ENCODE measurements at regions not wholly inside any gene's neighbourhood (a gene's known extent, or its start where the extent isn't known, plus 50 kb on each side); places are given as distances from the start of the nearest gene placed in this dataset.

DNA sequence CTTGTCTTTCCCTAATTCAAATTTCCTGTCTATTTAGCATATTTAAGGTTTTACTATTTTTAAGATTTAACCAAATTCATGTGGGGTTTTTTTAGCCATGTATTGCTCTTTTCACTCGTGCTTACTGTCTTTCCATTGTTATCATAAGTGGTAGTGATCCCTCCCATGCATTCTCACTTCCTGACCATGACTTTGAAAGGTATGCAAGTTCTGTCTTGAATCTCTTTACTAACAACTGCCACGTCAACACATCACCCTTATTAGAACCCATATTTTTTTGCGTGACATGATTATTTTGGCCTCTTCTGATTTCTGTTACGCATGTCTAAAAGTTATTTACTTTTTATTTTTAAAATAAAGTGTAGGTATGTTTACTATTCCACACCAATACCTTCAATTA is 94.7 kb upstream of the CDH6 start:
- no peak for DNase-seq

GRCh38 chr5:31097851-31098250 is 95.6 kb upstream of the CDH6 start:
- no peak for DNase-seq

- DNase-seq = peak in 5 of 51 donors; percentile 1 to 9 (median 2)
Observed at GRCh38 chr5:31096238-31096865, 97.1 kb upstream of the CDH6 start.

DNA sequence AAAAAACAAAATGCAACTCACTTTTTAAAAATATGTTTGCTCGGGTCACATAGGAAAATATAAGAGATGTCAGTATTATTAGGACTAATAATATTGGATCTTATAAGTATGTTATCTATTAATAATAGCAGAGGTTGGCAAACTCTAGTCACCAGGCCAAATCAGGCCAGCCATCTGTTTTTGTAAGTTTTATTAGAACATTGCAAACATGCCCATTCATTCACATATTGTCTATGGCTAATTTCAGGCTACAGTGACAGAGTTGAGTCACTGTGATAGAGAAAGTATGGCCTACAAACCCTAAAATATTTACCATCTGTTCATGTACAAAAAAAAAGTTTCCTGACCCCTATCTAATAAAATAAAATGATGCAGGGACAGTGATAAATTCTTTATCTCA is 97.7 kb upstream of the CDH6 start:
- no peak for DNase-seq

- DNase-seq = no peak
Observed at GRCh38 chr5:31091501-31091900, 102.0 kb upstream of the CDH6 start.

- no peak for DNase-seq
Observed at GRCh38 chr5:31090467-31090866, 103.0 kb upstream of the CDH6 start.

- no peak for DNase-seq
Observed at GRCh38 chr5:31086839-31087415, 106.6 kb upstream of the CDH6 start.

DNA sequence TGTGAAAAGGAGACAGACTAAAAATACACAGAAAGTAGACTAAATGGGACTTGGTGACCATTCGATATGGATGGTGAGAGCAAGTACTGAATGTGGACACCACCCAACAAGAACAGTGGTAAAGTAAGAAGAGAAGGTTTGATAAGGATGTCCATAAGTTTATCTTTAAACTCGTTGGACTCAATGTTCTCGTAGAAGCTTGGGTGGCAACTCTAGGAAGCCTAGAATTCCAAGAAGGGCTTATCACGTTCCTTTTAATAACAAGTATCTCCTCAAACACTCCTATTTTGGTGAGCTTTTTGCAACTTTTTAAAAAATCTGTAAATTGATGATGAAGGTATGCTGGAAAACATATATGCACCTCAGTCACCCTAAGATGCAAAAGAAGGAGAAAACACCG is 108.6 kb upstream of the CDH6 start:
- no peak for DNase-seq

DNA sequence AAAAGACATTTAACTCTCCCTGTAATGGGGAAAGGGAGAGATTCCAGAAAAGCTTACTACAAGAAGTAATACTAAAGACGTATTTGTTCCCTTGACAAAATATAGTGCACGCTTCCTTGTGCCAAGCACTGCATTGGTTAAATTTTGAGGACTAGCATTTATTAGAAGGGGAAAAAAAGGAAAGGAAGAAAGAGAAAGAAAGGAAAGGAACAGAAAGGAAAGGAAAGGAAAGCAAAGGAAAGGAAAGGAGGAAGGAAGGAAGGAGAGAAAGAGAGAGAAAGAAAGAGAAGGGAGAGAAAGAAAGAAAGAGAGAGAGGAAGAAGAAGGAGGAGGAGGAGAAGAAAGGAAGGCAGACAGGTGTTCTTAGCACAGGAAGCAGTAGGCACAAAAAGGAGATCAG is 110.1 kb upstream of the CDH6 start:
- DNase-seq = no peak

GRCh38 chr5:31079668-31080067 is 113.8 kb upstream of the CDH6 start:
- no peak for DNase-seq

- no peak for DNase-seq
Observed at GRCh38 chr5:31078956-31079355, 114.5 kb upstream of the CDH6 start.

DNA sequence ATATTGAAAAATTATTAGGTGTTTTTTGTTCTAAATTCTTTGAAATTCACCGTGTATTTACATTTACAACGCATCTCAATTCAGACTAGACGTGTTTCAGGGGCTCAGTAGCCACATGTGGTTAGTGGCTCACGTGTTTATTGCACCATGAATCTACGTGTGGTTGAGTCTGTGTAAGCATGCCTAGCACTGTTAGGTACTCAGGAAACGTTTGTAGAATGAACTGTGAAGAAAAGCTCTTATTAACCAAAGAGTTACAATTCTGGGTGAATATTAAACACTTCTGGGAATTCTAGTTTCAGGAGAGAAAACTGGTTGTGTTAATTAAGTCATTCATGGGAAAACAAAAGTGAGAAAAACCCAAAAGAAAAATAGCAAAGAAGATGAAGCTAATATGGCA is 117.5 kb upstream of the CDH6 start:
- DNase-seq = no peak

GRCh38 chr5:31068287-31068686 is 125.2 kb upstream of the CDH6 start:
- no peak for DNase-seq

- DNase-seq = no peak
Observed at GRCh38 chr5:31066655-31067328, 126.7 kb upstream of the CDH6 start.

- no peak for DNase-seq
Observed at GRCh38 chr5:31064215-31064614, 129.3 kb upstream of the CDH6 start.

DNA sequence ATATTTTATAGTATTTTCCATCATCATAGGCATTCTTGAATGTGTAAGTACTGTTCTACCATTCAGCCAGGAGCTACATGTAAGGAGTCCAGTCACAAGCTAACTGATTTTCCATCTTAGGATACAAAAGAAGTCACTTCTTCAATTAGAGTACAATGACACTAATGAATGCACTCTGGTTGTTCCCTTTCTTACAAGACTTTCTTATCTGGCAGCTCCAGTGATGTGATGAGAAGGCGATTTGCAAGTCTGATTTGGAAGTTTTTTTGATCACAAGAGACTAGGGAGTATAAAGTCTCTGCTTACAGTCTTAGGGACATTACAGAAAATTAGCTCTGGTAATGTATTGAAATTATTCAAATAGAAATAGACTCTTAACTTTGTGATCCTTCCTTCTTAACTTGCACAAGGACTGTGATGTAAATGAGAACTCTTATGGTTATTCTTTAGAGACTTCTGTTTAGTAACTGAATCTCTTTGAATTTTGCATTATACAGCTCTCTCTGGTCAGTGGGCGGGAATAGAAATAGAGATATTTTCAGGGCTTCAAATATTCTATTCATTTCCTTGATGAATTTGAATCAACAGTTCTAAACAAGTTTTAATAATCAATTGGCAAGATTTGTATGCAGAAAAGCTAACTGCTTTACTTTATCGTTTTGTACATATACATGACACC is 130.4 kb upstream of the CDH6 start:
- DNase-seq = no peak

DNA sequence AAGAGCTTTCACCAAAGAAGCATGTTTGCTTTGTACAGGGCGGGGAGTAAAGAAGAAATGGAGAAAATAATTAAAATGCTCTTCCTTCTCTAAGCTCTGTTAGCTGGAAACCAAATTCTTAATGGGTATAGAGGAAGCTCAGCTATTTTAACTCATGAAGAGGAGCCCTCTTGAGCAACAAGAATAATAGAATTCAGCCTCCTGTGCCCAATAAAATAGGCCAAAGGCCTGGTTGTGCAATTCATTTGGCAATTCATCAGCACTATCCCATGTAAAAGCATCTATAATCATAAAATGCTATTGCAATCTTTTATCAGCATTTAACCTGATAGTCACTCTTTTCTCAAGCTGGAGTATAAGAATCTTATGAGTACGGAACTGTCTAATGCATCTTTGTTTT is 133.6 kb upstream of the CDH6 start:
- no peak for DNase-seq

GRCh38 chr5:31054453-31054852 is 139.0 kb upstream of the CDH6 start:
- no peak for DNase-seq

- DNase-seq = no peak
Observed at GRCh38 chr5:31052937-31053658, 140.4 kb upstream of the CDH6 start.

DNA sequence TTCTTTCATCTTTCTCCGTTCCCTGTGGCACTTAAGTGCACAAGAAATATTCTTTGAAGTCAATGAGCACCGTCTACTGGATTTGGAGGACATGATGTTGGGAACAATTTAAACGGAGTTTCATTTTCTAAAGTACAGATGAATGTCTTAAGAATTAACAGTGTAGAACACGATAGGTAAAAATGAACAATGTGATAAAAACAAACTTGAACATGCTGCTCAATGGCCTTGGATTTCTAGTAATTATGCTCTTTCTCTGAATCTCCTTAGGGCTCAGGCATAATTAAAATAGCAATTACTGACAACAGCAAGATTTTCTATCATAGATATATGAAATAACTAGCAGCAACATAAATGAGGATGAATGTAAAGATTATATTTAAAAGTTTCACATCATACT is 142.2 kb upstream of the CDH6 start:
- no peak for DNase-seq

DNA sequence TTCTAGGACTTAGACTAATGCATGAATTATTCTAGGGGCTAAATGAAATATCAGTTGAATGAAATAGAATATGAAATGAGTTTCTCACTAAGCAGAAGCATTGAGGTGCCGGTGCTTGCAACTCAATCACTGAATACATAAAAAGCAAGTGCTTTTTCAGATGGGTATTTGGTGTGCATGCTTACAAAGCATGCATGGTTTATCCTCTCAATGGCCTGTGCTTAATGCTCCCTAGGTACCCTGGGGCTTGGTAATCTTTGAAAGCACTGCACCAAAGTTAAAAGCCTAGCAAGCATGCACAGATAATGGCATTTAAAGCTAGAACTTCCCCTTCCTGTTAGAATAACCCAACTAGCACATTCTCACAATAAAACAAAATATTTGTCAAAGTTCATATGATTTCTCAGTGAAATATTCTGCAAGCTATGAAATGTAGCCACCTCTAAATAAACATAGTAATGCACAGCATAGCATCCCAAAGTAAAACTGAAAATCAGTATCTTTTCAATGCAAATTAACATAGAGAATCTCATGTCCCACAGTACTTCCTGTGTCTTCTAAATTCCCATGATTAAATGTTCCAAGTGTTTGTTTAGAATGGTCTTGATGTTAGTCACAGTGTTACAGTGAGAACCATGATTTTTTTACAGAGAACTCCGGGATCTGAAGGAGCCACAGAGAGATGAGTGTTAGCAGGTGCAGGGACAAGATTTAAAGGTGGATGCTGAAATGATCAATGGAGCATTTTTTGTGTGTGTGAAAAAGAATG is 143.4 kb upstream of the CDH6 start:
- no peak for DNase-seq
